ENCODE measurements at regions not wholly inside any gene's neighbourhood (a gene's known extent, or its start where the extent isn't known, plus 50 kb on each side); places are given as distances from the start of the nearest gene placed in this dataset.

DNA sequence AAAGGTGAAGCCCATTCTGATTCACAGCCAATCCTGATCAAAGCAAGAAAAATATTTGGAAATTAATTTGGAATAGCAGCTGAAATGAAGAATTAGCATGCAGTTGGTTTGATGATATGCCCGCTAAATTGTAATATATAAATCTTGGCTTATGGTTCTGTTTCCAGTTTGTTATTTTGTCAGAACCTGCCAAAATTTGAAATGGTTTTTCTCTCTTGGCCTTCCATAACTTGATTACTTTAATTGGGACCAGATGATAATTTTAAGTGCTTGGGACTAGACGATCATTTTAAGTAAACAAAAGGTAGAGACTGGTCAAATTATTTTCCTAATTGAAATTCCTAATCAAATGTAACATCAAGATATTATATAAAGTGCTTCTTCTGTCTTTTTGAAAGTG, 842.4 kb downstream of the TBL1XR1 start:
- DNase-seq (ENCODE audit: low read depth, low spot score) (no peak), FAIRE-seq (no peak)
- no peak overlapping the region for H3K4me2 ChIP-seq (ENCODE audit: control insufficient read depth, extremely low read depth, insufficient read depth, low read depth, low read length)
- H3K9ac ChIP-seq (ENCODE audit: control insufficient read depth, extremely low read depth, insufficient read depth, low read length), result no peak overlapping the region
- H3K27me3 ChIP-seq (ENCODE audit: control insufficient read depth, extremely low read depth, insufficient read depth, low read length), result no peaks in the 10 kb centered on the region
- H3K9me1 ChIP-seq (ENCODE audit: control insufficient read depth, extremely low read depth, insufficient read depth, low read length), result no peaks in the 10 kb centered on the region
- dilution Hi-C loops (cut with MboI; ENCODE audit: extremely low pct_ligation_motif_present, low sequenced_read_pairs), result no loop called here
- H3K36me3 ChIP-seq (ENCODE audit: control insufficient read depth in 2 of 2, extremely low read depth in 1 of 2, insufficient read depth in 2 of 2, low read length in 2 of 2), result no peaks in the 10 kb centered on the region
- no peaks in the 10 kb centered on the region for H3K9me3 ChIP-seq (ENCODE audit: control insufficient read depth, low read depth, low read length)
- no peak overlapping the region for H3K27ac ChIP-seq (ENCODE audit: control insufficient read depth, insufficient read depth, low read length)
- H3K4me1 ChIP-seq (ENCODE audit: control insufficient read depth, extremely low read depth, insufficient read depth, low read length), result no peaks in the 10 kb centered on the region
- no peaks in the 10 kb centered on the region for H3K79me2 ChIP-seq (ENCODE audit: control insufficient read depth, insufficient read depth, low read length)
- no peak overlapping the region for H2AFZ ChIP-seq (ENCODE audit: control insufficient read depth, low read length)
- TF ChIP-seq, protein P1, sequence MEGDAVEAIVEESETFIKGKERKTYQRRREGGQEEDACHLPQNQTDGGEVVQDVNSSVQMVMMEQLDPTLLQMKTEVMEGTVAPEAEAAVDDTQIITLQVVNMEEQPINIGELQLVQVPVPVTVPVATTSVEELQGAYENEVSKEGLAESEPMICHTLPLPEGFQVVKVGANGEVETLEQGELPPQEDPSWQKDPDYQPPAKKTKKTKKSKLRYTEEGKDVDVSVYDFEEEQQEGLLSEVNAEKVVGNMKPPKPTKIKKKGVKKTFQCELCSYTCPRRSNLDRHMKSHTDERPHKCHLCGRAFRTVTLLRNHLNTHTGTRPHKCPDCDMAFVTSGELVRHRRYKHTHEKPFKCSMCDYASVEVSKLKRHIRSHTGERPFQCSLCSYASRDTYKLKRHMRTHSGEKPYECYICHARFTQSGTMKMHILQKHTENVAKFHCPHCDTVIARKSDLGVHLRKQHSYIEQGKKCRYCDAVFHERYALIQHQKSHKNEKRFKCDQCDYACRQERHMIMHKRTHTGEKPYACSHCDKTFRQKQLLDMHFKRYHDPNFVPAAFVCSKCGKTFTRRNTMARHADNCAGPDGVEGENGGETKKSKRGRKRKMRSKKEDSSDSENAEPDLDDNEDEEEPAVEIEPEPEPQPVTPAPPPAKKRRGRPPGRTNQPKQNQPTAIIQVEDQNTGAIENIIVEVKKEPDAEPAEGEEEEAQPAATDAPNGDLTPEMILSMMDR (optimal IDR thresholded peaks at IDR 0.05 in 1 of 3, IDR thresholded peaks at IDR 0.05 in 1 of 3, conservative IDR thresholded peaks at IDR 0.05 in 1 of 3; ENCODE audit: extremely low read depth in 1 of 3, insufficient read depth in 2 of 3, low read length in 3 of 3), result no peak
- TF ChIP-seq EZH2 (IDR thresholded peaks at IDR 0.05; ENCODE audit: low read length), result no peak
- no peaks in the 10 kb centered on the region for H4K20me1 ChIP-seq (ENCODE audit: control insufficient read depth, extremely low read depth, insufficient read depth, low read length)
- H3K4me3 ChIP-seq (ENCODE audit: control insufficient read depth in 2 of 3, extremely low read depth in 1 of 3, insufficient read depth in 2 of 3, low read depth in 1 of 3, low read length in 3 of 3), result no peak overlapping the region

DNA sequence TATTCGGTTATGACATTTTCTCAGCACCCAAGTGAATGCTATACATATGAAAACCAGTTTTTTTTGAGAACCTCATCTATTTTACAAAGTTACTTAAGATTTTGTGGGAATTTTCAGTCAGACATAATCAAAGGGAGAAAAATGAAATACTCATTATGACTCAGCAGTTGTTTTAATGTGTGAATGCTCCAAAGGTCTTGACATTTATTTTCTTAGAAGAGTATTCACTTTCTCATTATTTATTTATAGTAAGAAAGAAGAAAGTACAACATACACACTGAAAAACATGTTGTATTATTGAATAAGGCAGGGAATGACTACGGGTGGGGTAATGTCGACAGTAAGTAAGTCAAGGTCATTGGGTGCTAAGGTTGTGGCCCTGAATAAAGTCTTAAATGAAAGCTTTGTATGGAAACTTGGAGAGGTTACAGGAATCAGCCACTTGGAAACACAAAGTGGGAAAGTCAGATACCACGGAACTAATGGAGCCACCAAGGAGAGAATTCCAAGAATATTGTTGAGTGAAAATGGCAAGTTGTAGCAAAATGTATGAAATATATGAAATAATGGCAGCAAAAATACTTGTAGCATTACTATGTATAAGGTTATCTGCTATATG, 844.5 kb downstream of the TBL1XR1 start:
- no peak for FAIRE-seq
- H3K4me2 ChIP-seq (ENCODE audit: control insufficient read depth, extremely low read depth, insufficient read depth, low read depth, low read length), result no peak overlapping the region
- H3K9me3 ChIP-seq (ENCODE audit: control insufficient read depth, low read depth, low read length), result no peaks in the 10 kb centered on the region
- H3K9me1 ChIP-seq (ENCODE audit: control insufficient read depth, extremely low read depth, insufficient read depth, low read length), result no peaks in the 10 kb centered on the region
- no peaks in the 10 kb centered on the region for H3K27me3 ChIP-seq (ENCODE audit: control insufficient read depth, extremely low read depth, insufficient read depth, low read length)
- no peaks in the 10 kb centered on the region for H4K20me1 ChIP-seq (ENCODE audit: control insufficient read depth, extremely low read depth, insufficient read depth, low read length)
- H3K27ac ChIP-seq (ENCODE audit: control insufficient read depth, insufficient read depth, low read length), result no peak overlapping the region
- no peak overlapping the region for H3K9ac ChIP-seq (ENCODE audit: control insufficient read depth, extremely low read depth, insufficient read depth, low read length)
- H3K79me2 ChIP-seq (ENCODE audit: control insufficient read depth, insufficient read depth, low read length), result no peaks in the 10 kb centered on the region
- no peaks in the 10 kb centered on the region for H3K36me3 ChIP-seq (ENCODE audit: control insufficient read depth in 2 of 2, extremely low read depth in 1 of 2, insufficient read depth in 2 of 2, low read length in 2 of 2)
- dilution Hi-C loops (cut with MboI; ENCODE audit: extremely low pct_ligation_motif_present, low sequenced_read_pairs), result no loop called here
- DNase-seq (ENCODE audit: low read depth, low spot score), result no peak
- TF ChIP-seq, protein P1 (optimal IDR thresholded peaks at IDR 0.05 in 1 of 3, IDR thresholded peaks at IDR 0.05 in 1 of 3, conservative IDR thresholded peaks at IDR 0.05 in 1 of 3; ENCODE audit: extremely low read depth in 1 of 3, insufficient read depth in 2 of 3, low read length in 3 of 3), result no peak
- TF ChIP-seq EZH2 (IDR thresholded peaks at IDR 0.05; ENCODE audit: low read length), result no peak
- no peak overlapping the region for H3K4me3 ChIP-seq (ENCODE audit: control insufficient read depth in 2 of 3, extremely low read depth in 1 of 3, insufficient read depth in 2 of 3, low read depth in 1 of 3, low read length in 3 of 3)
- no peak overlapping the region for H2AFZ ChIP-seq (ENCODE audit: control insufficient read depth, low read length)
- H3K4me1 ChIP-seq (ENCODE audit: control insufficient read depth, extremely low read depth, insufficient read depth, low read length), result no peaks in the 10 kb centered on the region
